Activated T-helper 2 cell treated with anti-CD3 and anti-CD28 coated beads, Interferon-gamma antibody, Interleukin-2, Interleukin-4, amounts not matched to agents 10 μg/mL and 5 μg/mL and 100 μg/mL, durations not matched to agents 14 hours and 24 hours and 36 hours (primary cell): ENCODE measurements at regions not wholly inside any gene's neighbourhood (a gene's known extent, or its start where the extent isn't known, plus 50 kb on each side); places are given as distances from the start of the nearest gene placed in this dataset.

Source experiments
- DNase-seq: peaks from one replicate; pipeline ENCODE4 v3.0.0; 2021; ENCODE audit warnings: low spot score
- H3K27ac Mint-ChIP-seq: one replicate; pipeline ENCODE4 v1.8.0; 2021; ENCODE audit warnings: mixed read lengths
- H3K27me3 Mint-ChIP-seq: one replicate; pipeline ENCODE4 v1.8.0; 2021; ENCODE audit warnings: low read depth, mixed read lengths
- H3K36me3 Mint-ChIP-seq: one replicate; pipeline ENCODE4 v1.8.0; 2021; ENCODE audit warnings: low read depth, mixed read lengths
- H3K4me1 Mint-ChIP-seq: one replicate; pipeline ENCODE4 v1.8.0; 2021; ENCODE audit warnings: low read depth, mixed read lengths
- H3K4me3 Mint-ChIP-seq: one replicate; pipeline ENCODE4 v1.8.0; 2021; ENCODE audit warnings: low read depth, mild to moderate bottlenecking, moderate library complexity, mixed read lengths
- H3K9me3 Mint-ChIP-seq: one replicate; pipeline ENCODE4 v1.8.0; 2021; ENCODE audit warnings: mixed read lengths
- intact Hi-C: fragments of 100-400 bp; cut with micrococcal nuclease; formaldehyde crosslinking; loops from one replicate; pipeline ENCODE4 v1.15.1; 2023

- H3K9me3 Mint-ChIP-seq, result no peaks in the 10 kb centered on the region
- intact Hi-C loops, result no loop called here
- H3K4me1 Mint-ChIP-seq, result no peaks in the 10 kb centered on the region
- no peak for DNase-seq
- H3K4me3 Mint-ChIP-seq, result no peak overlapping the region
- H3K27me3 Mint-ChIP-seq, result no peaks in the 10 kb centered on the region
- H3K36me3 Mint-ChIP-seq, result no peaks in the 10 kb centered on the region
- no peak overlapping the region for H3K27ac Mint-ChIP-seq
These were observed 77.0 kb upstream of the SMIM21 start for GRCh38 chr18:75504469-75504868.

GRCh38 chr18:75503615-75504014, 76.1 kb upstream of the SMIM21 start:
- no peaks in the 10 kb centered on the region for H3K36me3 Mint-ChIP-seq
- no peak overlapping the region for H3K4me3 Mint-ChIP-seq
- H3K27me3 Mint-ChIP-seq, result peaks cover 4% of the 10 kb centered on the region
- intact Hi-C loops, result no loop called here
- H3K4me1 Mint-ChIP-seq, result no peaks in the 10 kb centered on the region
- no peaks in the 10 kb centered on the region for H3K9me3 Mint-ChIP-seq
- DNase-seq, result no peak
- H3K27ac Mint-ChIP-seq, result no peak overlapping the region

GRCh38 chr18:75502286-75502685, 74.8 kb upstream of the SMIM21 start:
- H3K4me3 Mint-ChIP-seq, result no peak overlapping the region
- no peaks in the 10 kb centered on the region for H3K9me3 Mint-ChIP-seq
- peaks cover 4% of the 10 kb centered on the region for H3K27me3 Mint-ChIP-seq
- DNase-seq, result no peak
- intact Hi-C loops, result no loop called here
- H3K27ac Mint-ChIP-seq, result no peak overlapping the region
- H3K36me3 Mint-ChIP-seq, result no peaks in the 10 kb centered on the region
- H3K4me1 Mint-ChIP-seq, result no peaks in the 10 kb centered on the region

GRCh38 chr18:75500545-75500944, 73.0 kb upstream of the SMIM21 start:
- intact Hi-C loops, result no loop called here
- Mint-ChIP-seq H3K27me3 (peaks cover 4% of the 10 kb centered on the region), H3K27ac (no peak overlapping the region), H3K9me3 (no peaks in the 10 kb centered on the region), H3K4me1 (no peaks in the 10 kb centered on the region), H3K36me3 (no peaks in the 10 kb centered on the region), H3K4me3 (no peak overlapping the region)
- no peak for DNase-seq

GRCh38 chr18:75497576-75498235, 70.2 kb upstream of the SMIM21 start:
- no peak for DNase-seq
- H3K4me1 Mint-ChIP-seq, result no peaks in the 10 kb centered on the region
- peaks cover 4% of the 10 kb centered on the region for H3K27me3 Mint-ChIP-seq
- H3K9me3 Mint-ChIP-seq, result no peaks in the 10 kb centered on the region
- H3K4me3 Mint-ChIP-seq, result no peak overlapping the region
- no peaks in the 10 kb centered on the region for H3K36me3 Mint-ChIP-seq
- no peak overlapping the region for H3K27ac Mint-ChIP-seq
- intact Hi-C loops, result no loop called here

GRCh38 chr18:75496151-75496550, 68.6 kb upstream of the SMIM21 start:
- Mint-ChIP-seq H3K27ac (no peak overlapping the region), H3K4me1 (no peaks in the 10 kb centered on the region), H3K36me3 (no peaks in the 10 kb centered on the region), H3K9me3 (no peaks in the 10 kb centered on the region), H3K4me3 (no peak overlapping the region), H3K27me3 (peaks cover 4% of the 10 kb centered on the region)
- intact Hi-C loops, result no loop called here
- no peak for DNase-seq

- Mint-ChIP-seq H3K27me3 (peaks cover 2% of the 10 kb centered on the region), H3K4me1 (no peaks in the 10 kb centered on the region), H3K4me3 (no peak overlapping the region), H3K36me3 (no peaks in the 10 kb centered on the region), H3K27ac (no peak overlapping the region), H3K9me3 (no peaks in the 10 kb centered on the region)
- intact Hi-C loops, result no loop called here
- DNase-seq, result no peak
These were observed 65.3 kb upstream of the SMIM21 start for GRCh38 chr18:75492852-75493251.

GRCh38 chr18:75491361-75491760, 63.9 kb upstream of the SMIM21 start:
- Mint-ChIP-seq H3K4me1 (no peaks in the 10 kb centered on the region), H3K4me3 (no peak overlapping the region), H3K9me3 (no peaks in the 10 kb centered on the region), H3K36me3 (no peaks in the 10 kb centered on the region), H3K27me3 (peaks cover 2% of the 10 kb centered on the region), H3K27ac (no peak overlapping the region)
- no peak for DNase-seq
- intact Hi-C loops, result no loop called here

- H3K36me3 Mint-ChIP-seq, result no peaks in the 10 kb centered on the region
- intact Hi-C loops, result no loop called here
- H3K27me3 Mint-ChIP-seq, result peaks cover 4% of the 10 kb centered on the region
- H3K4me3 Mint-ChIP-seq, result no peak overlapping the region
- no peaks in the 10 kb centered on the region for H3K4me1 Mint-ChIP-seq
- H3K27ac Mint-ChIP-seq, result no peak overlapping the region
- no peak for DNase-seq
- no peaks in the 10 kb centered on the region for H3K9me3 Mint-ChIP-seq
These were observed 62.1 kb upstream of the SMIM21 start for GRCh38 chr18:75489493-75490190.

GRCh38 chr18:75483662-75484061, 56.2 kb upstream of the SMIM21 start:
- Mint-ChIP-seq H3K27me3 (peaks cover 2% of the 10 kb centered on the region), H3K27ac (no peak overlapping the region), H3K9me3 (peaks cover 12% of the 10 kb centered on the region), H3K4me1 (no peaks in the 10 kb centered on the region), H3K36me3 (no peaks in the 10 kb centered on the region), H3K4me3 (no peak overlapping the region)
- no peak for DNase-seq
- intact Hi-C loops, result no loop called here

- no peak overlapping the region for H3K27ac Mint-ChIP-seq
- intact Hi-C loops, result no loop called here
These were observed 55.4 kb upstream of the SMIM21 start for GRCh38 chr18:75482880-75483279.

GRCh38 chr18:75480487-75480886, 53.0 kb upstream of the SMIM21 start:
- intact Hi-C loops, result no loop called here
- DNase-seq, result no peak
- Mint-ChIP-seq H3K27me3 (peaks cover 3% of the 10 kb centered on the region), H3K9me3 (peaks cover 12% of the 10 kb centered on the region), H3K27ac (no peak overlapping the region), H3K4me3 (no peak overlapping the region), H3K4me1 (no peaks in the 10 kb centered on the region), H3K36me3 (no peaks in the 10 kb centered on the region)

More at GRCh38 chr18:75482880-75483279, 55.4 kb upstream of the SMIM21 start:
- no peak for DNase-seq
- H3K27me3 Mint-ChIP-seq, result peaks cover 2% of the 10 kb centered on the region
- no peaks in the 10 kb centered on the region for H3K4me1 Mint-ChIP-seq
- no peak overlapping the region for H3K4me3 Mint-ChIP-seq
- no peaks in the 10 kb centered on the region for H3K36me3 Mint-ChIP-seq
- H3K9me3 Mint-ChIP-seq, result peaks cover 12% of the 10 kb centered on the region

- Mint-ChIP-seq H3K36me3 (no peaks in the 10 kb centered on the region), H3K4me1 (no peaks in the 10 kb centered on the region), H3K4me3 (no peak overlapping the region), H3K27me3 (peaks cover 2% of the 10 kb centered on the region), H3K27ac (no peak overlapping the region), H3K9me3 (peaks cover 12% of the 10 kb centered on the region)
- intact Hi-C loops, result loop anchor here (2.0 to 10.0 kb wide), 2 partner anchors 304 to 826 kb away; no protein-coding TSS in a partner anchor
- no peak for DNase-seq
These were observed 51.7 kb upstream of the SMIM21 start for GRCh38 chr18:75478996-75479880.
